ENCODE measurements at regions not wholly inside any gene's neighbourhood (a gene's known extent, or its start where the extent isn't known, plus 50 kb on each side); places are given as distances from the start of the nearest gene placed in this dataset.

DNA sequence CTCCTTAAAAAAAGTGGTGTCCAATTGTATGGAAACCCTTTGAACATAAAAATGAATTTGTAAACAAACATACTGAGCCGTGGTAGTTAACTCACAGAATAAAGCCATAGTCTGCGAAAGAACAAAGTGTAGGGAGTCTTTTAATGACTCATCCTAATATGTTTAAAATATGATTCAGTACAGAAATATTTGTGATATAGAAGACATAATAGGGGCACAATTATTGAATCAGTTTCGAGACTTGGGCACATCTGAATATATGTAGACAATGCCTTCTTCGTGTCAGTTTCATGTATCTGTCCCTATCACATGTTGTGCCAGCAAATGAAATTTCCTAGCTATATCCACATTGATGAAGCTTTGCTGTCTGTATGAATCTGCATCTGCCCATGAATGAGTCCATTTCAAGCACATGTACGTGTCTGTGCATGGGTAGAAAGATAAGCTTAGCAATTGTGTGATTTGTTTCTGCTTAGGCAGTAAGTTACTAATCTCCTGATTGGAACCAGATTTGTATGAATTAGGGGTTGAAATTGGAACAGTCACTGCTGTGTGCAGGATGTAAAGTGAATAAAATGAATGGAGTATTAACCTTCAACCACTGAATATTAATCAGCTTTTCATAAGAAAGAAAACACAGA, 112.5 kb upstream of the SOX9 start:
- DNase-seq (ENCODE audit: low read depth): no peak
- TF ChIP-seq, protein P1, sequence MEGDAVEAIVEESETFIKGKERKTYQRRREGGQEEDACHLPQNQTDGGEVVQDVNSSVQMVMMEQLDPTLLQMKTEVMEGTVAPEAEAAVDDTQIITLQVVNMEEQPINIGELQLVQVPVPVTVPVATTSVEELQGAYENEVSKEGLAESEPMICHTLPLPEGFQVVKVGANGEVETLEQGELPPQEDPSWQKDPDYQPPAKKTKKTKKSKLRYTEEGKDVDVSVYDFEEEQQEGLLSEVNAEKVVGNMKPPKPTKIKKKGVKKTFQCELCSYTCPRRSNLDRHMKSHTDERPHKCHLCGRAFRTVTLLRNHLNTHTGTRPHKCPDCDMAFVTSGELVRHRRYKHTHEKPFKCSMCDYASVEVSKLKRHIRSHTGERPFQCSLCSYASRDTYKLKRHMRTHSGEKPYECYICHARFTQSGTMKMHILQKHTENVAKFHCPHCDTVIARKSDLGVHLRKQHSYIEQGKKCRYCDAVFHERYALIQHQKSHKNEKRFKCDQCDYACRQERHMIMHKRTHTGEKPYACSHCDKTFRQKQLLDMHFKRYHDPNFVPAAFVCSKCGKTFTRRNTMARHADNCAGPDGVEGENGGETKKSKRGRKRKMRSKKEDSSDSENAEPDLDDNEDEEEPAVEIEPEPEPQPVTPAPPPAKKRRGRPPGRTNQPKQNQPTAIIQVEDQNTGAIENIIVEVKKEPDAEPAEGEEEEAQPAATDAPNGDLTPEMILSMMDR (IDR thresholded peaks at IDR 0.05; ENCODE audit: insufficient read depth, low read depth, low read length): no peak
- H3K4me3 ChIP-seq (ENCODE audit: low read depth, low read length): no peak overlapping the region

DNA sequence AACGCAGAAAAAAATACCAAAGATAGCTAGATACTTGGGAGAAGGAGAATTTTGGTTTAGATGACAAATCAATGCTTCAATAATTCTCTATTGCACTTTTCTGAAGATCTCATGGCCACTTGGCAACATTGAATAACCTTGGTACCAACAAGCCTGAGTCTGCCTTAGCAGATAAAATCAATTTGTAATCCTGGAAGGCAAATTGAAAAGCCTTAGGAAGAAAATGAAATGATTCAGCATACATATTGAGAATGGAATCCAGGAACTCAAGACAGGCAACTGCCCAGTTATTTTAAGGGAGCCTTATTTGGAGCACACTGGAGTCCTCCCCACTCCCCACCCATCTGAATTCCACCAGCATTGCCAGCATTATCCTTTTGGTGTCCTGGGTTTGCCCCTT, 109.3 kb upstream of the SOX9 start:
- TF ChIP-seq, protein P1 (IDR thresholded peaks at IDR 0.05; ENCODE audit: insufficient read depth, low read depth, low read length): no peak
- no peak for DNase-seq (ENCODE audit: low read depth)
- no peak overlapping the region for H3K4me3 ChIP-seq (ENCODE audit: low read depth, low read length)

DNA sequence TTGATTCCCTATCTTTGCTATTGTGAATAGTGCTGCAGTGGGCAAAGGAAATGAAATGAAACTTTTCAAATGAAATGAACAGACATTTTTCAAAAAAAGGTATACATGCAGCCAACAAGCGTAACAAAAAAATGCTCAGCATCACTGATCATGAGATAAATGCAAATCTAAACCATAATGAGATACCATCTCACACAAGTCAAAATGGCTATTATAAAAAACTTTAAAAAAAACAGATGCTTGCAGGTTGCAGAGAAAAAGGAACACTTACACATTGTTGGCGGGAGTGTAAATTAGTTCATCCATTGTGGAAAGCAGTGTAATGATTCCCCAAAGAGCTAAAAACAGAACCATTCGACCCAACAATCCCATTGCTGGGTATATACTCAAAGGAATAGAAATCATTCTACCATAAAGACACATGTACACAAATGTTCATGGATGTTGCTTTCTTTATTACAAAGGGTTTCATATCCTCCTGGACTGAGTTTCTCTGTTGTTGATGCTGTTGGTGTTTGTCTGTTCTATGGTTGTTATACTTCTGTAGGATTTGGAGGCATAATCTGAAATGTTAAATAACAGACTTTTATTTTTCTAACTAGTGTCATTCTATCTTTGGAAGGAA, 99.3 kb upstream of the SOX9 start:
- TF ChIP-seq, protein P1 (IDR thresholded peaks at IDR 0.05; ENCODE audit: insufficient read depth, low read depth, low read length): no peak

DNA sequence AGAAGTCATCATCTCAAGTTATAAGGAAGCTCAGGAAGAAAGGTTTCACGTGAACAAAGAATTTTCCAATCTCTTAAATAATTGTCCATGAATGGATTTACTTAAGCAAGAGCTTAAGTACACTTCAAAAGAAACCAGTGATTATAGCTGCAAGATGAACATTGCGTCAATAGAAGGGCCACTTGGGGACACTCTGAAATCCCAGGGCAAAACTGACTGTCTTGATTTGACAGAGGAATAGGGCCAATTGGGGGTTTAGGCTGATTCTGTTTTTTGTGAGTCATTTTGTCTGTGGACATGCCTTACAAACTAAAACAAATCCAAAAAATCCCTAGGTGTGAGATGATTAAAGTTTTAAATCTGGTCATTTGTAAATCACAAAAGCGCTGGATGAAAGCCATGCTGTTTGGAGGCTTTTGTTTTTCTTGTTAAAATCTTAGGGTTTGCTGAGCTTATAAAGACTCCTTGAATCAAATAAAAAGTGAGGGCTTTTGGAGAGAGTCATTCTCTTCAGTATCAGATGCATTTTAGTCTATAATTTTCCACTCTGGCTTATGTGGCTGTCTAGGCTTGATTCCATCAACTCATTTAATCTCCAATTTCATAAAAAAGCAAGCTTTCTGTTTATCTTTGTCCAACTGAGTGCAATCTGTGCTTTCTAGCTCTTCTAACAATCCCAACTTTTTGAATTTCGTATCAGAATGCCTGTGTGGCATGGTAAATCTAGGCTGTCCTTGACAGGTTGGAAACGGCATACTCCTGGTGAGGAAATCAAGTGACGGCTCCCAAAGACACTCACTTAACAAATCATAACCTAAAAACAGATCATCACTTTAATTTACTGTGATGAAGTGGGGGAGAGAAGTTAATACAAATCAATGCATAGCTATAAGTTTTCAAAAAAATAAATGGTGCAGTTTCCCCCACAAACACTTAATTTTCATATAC, 98.2 kb upstream of the SOX9 start:
- no peak overlapping the region for H3K4me3 ChIP-seq (ENCODE audit: low read depth, low read length)
- DNase-seq (ENCODE audit: low read depth): no peak
- TF ChIP-seq, protein P1 (IDR thresholded peaks at IDR 0.05; ENCODE audit: insufficient read depth, low read depth, low read length): no peak

More for the DNA sequence above, 99.3 kb upstream of the SOX9 start:
- H3K4me3 ChIP-seq (ENCODE audit: low read depth, low read length): no peak overlapping the region
- DNase-seq (ENCODE audit: low read depth): no peak

DNA sequence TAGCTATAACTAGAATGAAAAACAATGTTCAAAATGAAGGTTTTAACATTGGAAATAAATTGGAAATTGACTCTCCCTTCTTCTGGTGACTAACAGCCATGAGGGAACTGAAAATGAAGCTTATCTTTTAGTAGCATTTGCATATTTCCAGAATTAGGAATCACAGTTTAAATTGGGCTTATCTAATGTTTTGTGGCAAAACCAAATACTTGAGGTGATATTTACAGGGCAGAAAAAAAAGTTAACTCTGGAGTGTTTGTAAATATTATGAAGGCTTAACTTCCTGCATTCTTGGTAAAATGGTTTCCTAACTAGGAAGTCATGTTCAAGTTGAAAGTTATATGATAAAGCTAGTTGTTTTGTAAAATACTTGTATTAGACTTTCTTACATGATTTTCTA, 96.4 kb upstream of the SOX9 start:
- TF ChIP-seq, protein P1 (IDR thresholded peaks at IDR 0.05; ENCODE audit: insufficient read depth, low read depth, low read length): no peak
- H3K4me3 ChIP-seq (ENCODE audit: low read depth, low read length): no peak overlapping the region
- peak; percentile 3 for DNase-seq (ENCODE audit: low read depth)

DNA sequence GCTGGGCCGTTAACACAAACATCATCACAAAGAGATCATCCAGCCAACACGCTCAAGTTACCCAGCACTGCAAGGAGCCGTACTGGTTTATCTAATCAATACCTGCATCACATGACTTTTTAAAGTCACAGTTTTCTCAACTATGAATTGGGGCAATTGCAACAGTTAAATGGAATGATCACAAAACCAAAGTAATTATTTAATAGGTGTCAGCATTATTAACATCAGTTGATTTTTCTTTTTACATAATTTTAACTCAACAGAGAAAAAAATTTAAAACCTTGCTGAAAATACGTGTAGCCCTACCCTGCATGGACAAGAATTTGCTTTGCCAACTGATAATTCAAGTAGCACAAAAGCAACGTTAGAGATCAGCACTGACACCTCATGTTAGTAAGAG, 95.7 kb upstream of the SOX9 start:
- DNase-seq (ENCODE audit: low read depth): no peak
- H3K4me3 ChIP-seq (ENCODE audit: low read depth, low read length): no peak overlapping the region
- TF ChIP-seq, protein P1 (IDR thresholded peaks at IDR 0.05; ENCODE audit: insufficient read depth, low read depth, low read length): no peak

All from fibroblast of villous mesenchyme (primary cell).